Lower lobe of right lung (tissue), 2 donors: ENCODE measurements at regions not wholly inside any gene's neighbourhood (a gene's known extent, or its start where the extent isn't known, plus 50 kb on each side); places are given as distances from the start of the nearest gene placed in this dataset.

Experiments
- ATAC-seq, 2 donors: fragments of 200-7000 bp; cut with Tn5 transposase; one replicate each; pipeline ENCODE4 v1.9.1; 2020 to 2022; ENCODE audit warnings: mild to moderate bottlenecking in 2 of 2, moderate library complexity in 2 of 2
- DNase-seq: peaks from one replicate; pipeline ENCODE4 v3.0.0-alpha.2; 2020
- H3K27ac ChIP-seq: fragments of 200-600 bp; one replicate; pipeline ENCODE4 v1.8.0; 2022
- H3K27me3 ChIP-seq: fragments of 200-600 bp; one replicate; pipeline ENCODE4 v1.8.0; 2022; ENCODE audit warnings: low read depth
- H3K36me3 ChIP-seq: fragments of 200-600 bp; one replicate; pipeline ENCODE4 v1.8.0; 2022; ENCODE audit warnings: mild to moderate bottlenecking
- H3K4me1 ChIP-seq: fragments of 200-600 bp; one replicate; pipeline ENCODE4 v1.8.0; 2022
- H3K4me3 ChIP-seq: fragments of 200-600 bp; one replicate; pipeline ENCODE4 v1.8.0; 2022; ENCODE audit warnings: mild to moderate bottlenecking
- H3K9me3 ChIP-seq: fragments of 200-600 bp; one replicate; pipeline ENCODE4 v1.8.0; 2022
- CTCF ChIP-seq: fragments of 200-600 bp; IDR thresholded peaks from one replicate; pipeline ENCODE4 v1.8.0; 2022; ENCODE audit warnings: antibody characterized with exemption, mild to moderate bottlenecking
- intact Hi-C: fragments of 100-400 bp; cut with DNase I; formaldehyde crosslinking; loops from one replicate; pipeline ENCODE4 v1.11.0; 2022
- donor health status: DM: no; HTN: yes; CAD: no; lungs with severe emphysema.

GRCh38 chr20:2237059-2237458 is 58.7 kb upstream of the TGM3 start:
- no peak overlapping the region for H3K4me3 ChIP-seq
- TF ChIP-seq CTCF, result no peak
- H3K9me3 ChIP-seq, result no peaks in the 10 kb centered on the region
- no peaks in the 10 kb centered on the region for H3K36me3 ChIP-seq
- no peaks in the 10 kb centered on the region for H3K4me1 ChIP-seq
- intact Hi-C loops, result no loop called here
- DNase-seq (no peak), ATAC-seq (peak; percentile 19 to 45)
- no peak overlapping the region for H3K27ac ChIP-seq
- H3K27me3 ChIP-seq, result no peaks in the 10 kb centered on the region

- ATAC-seq (no peak), DNase-seq (no peak)
- no peak for TF ChIP-seq CTCF
- intact Hi-C loops, result no loop called here
- H3K27ac ChIP-seq, result no peak overlapping the region
- no peak overlapping the region for H3K4me3 ChIP-seq
- no peaks in the 10 kb centered on the region for H3K36me3 ChIP-seq
- H3K4me1 ChIP-seq, result no peaks in the 10 kb centered on the region
- no peaks in the 10 kb centered on the region for H3K9me3 ChIP-seq
- no peaks in the 10 kb centered on the region for H3K27me3 ChIP-seq
Measured at GRCh38 chr20:2238601-2239000, 57.2 kb upstream of the TGM3 start.

- ATAC-seq, result no peak
- H3K9me3 ChIP-seq, result no peaks in the 10 kb centered on the region
- TF ChIP-seq CTCF, result no peak
- H3K4me3 ChIP-seq, result no peak overlapping the region
- H3K4me1 ChIP-seq, result no peaks in the 10 kb centered on the region
- no peak overlapping the region for H3K27ac ChIP-seq
- DNase-seq, result no peak
- intact Hi-C loops, result no loop called here
- peaks cover 14% of the 10 kb centered on the region for H3K27me3 ChIP-seq
- H3K36me3 ChIP-seq, result no peaks in the 10 kb centered on the region
Measured at GRCh38 chr20:2240835-2241234, 55.0 kb upstream of the TGM3 start.

GRCh38 chr20:2242678-2243077 is 53.1 kb upstream of the TGM3 start:
- no peak for TF ChIP-seq CTCF
- no peak overlapping the region for H3K27ac ChIP-seq
- DNase-seq, result no peak
- intact Hi-C loops, result no loop called here
- ATAC-seq, result no peak
- H3K27me3 ChIP-seq, result peaks cover 15% of the 10 kb centered on the region
- H3K9me3 ChIP-seq, result no peaks in the 10 kb centered on the region
- H3K4me3 ChIP-seq, result no peak overlapping the region
- H3K36me3 ChIP-seq, result no peaks in the 10 kb centered on the region
- no peaks in the 10 kb centered on the region for H3K4me1 ChIP-seq

- Histone ChIP-seq H3K4me1 (no peaks in the 10 kb centered on the region), H3K27me3 (peaks cover 15% of the 10 kb centered on the region), H3K9me3 (no peaks in the 10 kb centered on the region), H3K27ac (no peak overlapping the region), H3K36me3 (no peaks in the 10 kb centered on the region), H3K4me3 (no peak overlapping the region)
- no peak for DNase-seq
- no peak for ATAC-seq
- intact Hi-C loops, result no loop called here
- no peak for TF ChIP-seq CTCF
Measured at GRCh38 chr20:2244523-2244922, 51.3 kb upstream of the TGM3 start.

GRCh38 chr20:2244993-2245392 is 50.8 kb upstream of the TGM3 start:
- H3K4me1 ChIP-seq, result no peaks in the 10 kb centered on the region
- intact Hi-C loops, result no loop called here
- no peak for DNase-seq
- H3K9me3 ChIP-seq, result no peaks in the 10 kb centered on the region
- no peak for TF ChIP-seq CTCF
- no peak for ATAC-seq
- H3K4me3 ChIP-seq, result no peak overlapping the region
- H3K27ac ChIP-seq, result no peak overlapping the region
- H3K36me3 ChIP-seq, result no peaks in the 10 kb centered on the region
- peaks cover 15% of the 10 kb centered on the region for H3K27me3 ChIP-seq
